Endothelial cell of umbilical vein (primary cell): ENCODE measurements at regions not wholly inside any gene's neighbourhood (a gene's known extent, or its start where the extent isn't known, plus 50 kb on each side); places are given as distances from the start of the nearest gene placed in this dataset.

Experiments
- CTCF ChIP-seq, 2 donors: IDR thresholded peaks; 1 replicate in 1 of 2; 2 replicates in 1 of 2; pipeline ENCODE4 v1.5.1; 2011; ENCODE audit warnings: low read length in 2 of 2, mild to moderate bottlenecking in 2 of 2, moderate library complexity in 2 of 2, control low read depth in 1 of 2, inconsistent platforms in 1 of 2, low read depth in 1 of 2; ENCODE audit not compliant: insufficient read depth in 1 of 2; ENCODE audit errors: extremely low read depth in 1 of 2
- EZH2 ChIP-seq: IDR thresholded peaks from 2 replicates; pipeline ENCODE4 v1.6.1; 2012; ENCODE audit warnings: borderline replicate concordance, low read depth, mild to moderate bottlenecking, moderate library complexity, low read length, inconsistent platforms; ENCODE audit not compliant: severe bottlenecking
- FOS ChIP-seq: IDR thresholded peaks from 2 replicates; pipeline ENCODE4 v1.6.1; 2011; ENCODE audit warnings: mild to moderate bottlenecking, low read length, moderate library complexity, borderline replicate concordance; ENCODE audit not compliant: insufficient read depth
- GATA2 ChIP-seq: IDR thresholded peaks from 2 replicates; pipeline ENCODE4 v1.7.0; 2011; ENCODE audit warnings: low read depth, mild to moderate bottlenecking, moderate library complexity, mixed read lengths, low read length; ENCODE audit not compliant: insufficient read length, insufficient read depth
- JUN ChIP-seq: IDR thresholded peaks from 2 replicates; pipeline ENCODE4 v1.6.1; 2011; ENCODE audit warnings: borderline replicate concordance, low read depth; ENCODE audit not compliant: insufficient read length, insufficient read depth
- MYC ChIP-seq: IDR thresholded peaks from one replicate; pipeline ENCODE4 v1.6.1; 2011; ENCODE audit warnings: mild to moderate bottlenecking, low read depth, low read length
- POLR2A ChIP-seq: IDR thresholded peaks from 2 replicates; pipeline ENCODE4 v1.6.1; 2012; ENCODE audit warnings: low read depth, mild to moderate bottlenecking, control low read depth, low read length
- POLR2AphosphoS5 ChIP-seq: IDR thresholded peaks from 2 replicates; pipeline ENCODE4 v1.6.1; 2012; ENCODE audit warnings: low read depth, mild to moderate bottlenecking, control low read depth, low read length, moderate library complexity; ENCODE audit not compliant: insufficient read depth
- TF ChIP-seq, protein P1 (sequence below): IDR thresholded peaks from 2 replicates; pipeline ENCODE4 v1.6.1; 2011; ENCODE audit not compliant: insufficient read depth, insufficient read length

- TF ChIP-seq CTCF (IDR thresholded peaks at IDR 0.05; ENCODE audit: extremely low read depth in 1 of 2, insufficient read depth in 1 of 2, low read depth in 1 of 2, low read length in 2 of 2) (no peak), POLR2AphosphoS5 (no peak), EZH2 (no peak), GATA2 (no peak), POLR2A (no peak), JUN (no peak), MYC (no peak), FOS (no peak)
- TF ChIP-seq, protein P1, sequence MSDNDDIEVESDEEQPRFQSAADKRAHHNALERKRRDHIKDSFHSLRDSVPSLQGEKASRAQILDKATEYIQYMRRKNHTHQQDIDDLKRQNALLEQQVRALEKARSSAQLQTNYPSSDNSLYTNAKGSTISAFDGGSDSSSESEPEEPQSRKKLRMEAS, result no peak
Observed at GRCh38 chr2:133736674-133737073, 168.4 kb upstream of the NCKAP5 start.
